H1 (cell line): ENCODE measurements at regions not wholly inside any gene's neighbourhood (a gene's known extent, or its start where the extent isn't known, plus 50 kb on each side); places are given as distances from the start of the nearest gene placed in this dataset.
A peak's percentile ranks its signal among the peaks of the same experiment; 100 is the strongest.

Source experiments
- CHD7 ChIP-seq: fragments of 300-600 bp; sonication (generic); IDR thresholded peaks from 2 replicates; pipeline ENCODE4 v1.7.1; 2012; ENCODE audit warnings: low read length, moderate library complexity, mild to moderate bottlenecking, inconsistent platforms; ENCODE audit not compliant: insufficient replicate concordance

- peak; percentile 98 for TF ChIP-seq CHD7
These were observed 214.3 kb upstream of the PDZRN3 start (continued) for GRCh38 chr3:73839032-73839431.
